ENCODE measurements at regions not wholly inside any gene's neighbourhood (a gene's known extent, or its start where the extent isn't known, plus 50 kb on each side); places are given as distances from the start of the nearest gene placed in this dataset.

DNA sequence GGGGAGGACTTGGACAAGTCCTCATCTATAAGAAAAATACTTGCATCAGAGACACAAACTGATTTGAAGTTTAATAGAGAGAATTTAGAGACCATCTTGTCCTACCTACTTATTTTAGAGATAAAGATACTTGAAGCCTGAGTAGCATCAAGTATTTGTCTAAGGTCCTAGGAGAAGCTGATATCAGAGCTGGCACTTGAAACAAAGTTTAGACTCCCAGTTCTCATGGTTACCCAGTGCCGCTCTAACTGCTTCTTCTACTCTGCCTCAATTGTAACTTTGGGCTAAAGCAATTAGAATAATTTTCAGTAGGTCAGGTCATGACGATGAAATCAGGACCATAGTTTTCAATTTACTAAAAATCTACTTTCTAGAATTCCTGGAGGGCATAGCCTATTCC lies 123.9 kb upstream of the CADPS start:
- TF ChIP-seq, protein P1, sequence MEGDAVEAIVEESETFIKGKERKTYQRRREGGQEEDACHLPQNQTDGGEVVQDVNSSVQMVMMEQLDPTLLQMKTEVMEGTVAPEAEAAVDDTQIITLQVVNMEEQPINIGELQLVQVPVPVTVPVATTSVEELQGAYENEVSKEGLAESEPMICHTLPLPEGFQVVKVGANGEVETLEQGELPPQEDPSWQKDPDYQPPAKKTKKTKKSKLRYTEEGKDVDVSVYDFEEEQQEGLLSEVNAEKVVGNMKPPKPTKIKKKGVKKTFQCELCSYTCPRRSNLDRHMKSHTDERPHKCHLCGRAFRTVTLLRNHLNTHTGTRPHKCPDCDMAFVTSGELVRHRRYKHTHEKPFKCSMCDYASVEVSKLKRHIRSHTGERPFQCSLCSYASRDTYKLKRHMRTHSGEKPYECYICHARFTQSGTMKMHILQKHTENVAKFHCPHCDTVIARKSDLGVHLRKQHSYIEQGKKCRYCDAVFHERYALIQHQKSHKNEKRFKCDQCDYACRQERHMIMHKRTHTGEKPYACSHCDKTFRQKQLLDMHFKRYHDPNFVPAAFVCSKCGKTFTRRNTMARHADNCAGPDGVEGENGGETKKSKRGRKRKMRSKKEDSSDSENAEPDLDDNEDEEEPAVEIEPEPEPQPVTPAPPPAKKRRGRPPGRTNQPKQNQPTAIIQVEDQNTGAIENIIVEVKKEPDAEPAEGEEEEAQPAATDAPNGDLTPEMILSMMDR (IDR thresholded peaks at IDR 0.05), result no peak
- TF ChIP-seq POLR2A (IDR thresholded peaks at IDR 0.05), result no peak
